ENCODE measurements at regions not wholly inside any gene's neighbourhood (a gene's known extent, or its start where the extent isn't known, plus 50 kb on each side); places are given as distances from the start of the nearest gene placed in this dataset.

- TF ChIP-seq CTCF (conservative IDR thresholded peaks at IDR 0.05; ENCODE audit: low read depth in 2 of 2): no peak
- TF ChIP-seq JUNB (IDR thresholded peaks at IDR 0.05; ENCODE audit: unreplicated experiment): no peak
- no peak for TF ChIP-seq EZH2phosphoT487 (IDR thresholded peaks at IDR 0.05; ENCODE audit: unreplicated experiment)
- no peak for TF ChIP-seq ZNF114 (CRISPR knock-in tag; IDR thresholded peaks at IDR 0.05)
- TF ChIP-seq POLR2AphosphoS5 (IDR thresholded peaks at IDR 0.05; ENCODE audit: low read depth): no peak
- no peak for TF ChIP-seq NANOG (IDR thresholded peaks at IDR 0.05; ENCODE audit: borderline replicate concordance)
- no peak for TF ChIP-seq EZH2 (IDR thresholded peaks at IDR 0.05; ENCODE audit: low read depth, unreplicated experiment)
- no peak for TF ChIP-seq ETS1 (IDR thresholded peaks at IDR 0.05)
- no peak for TF ChIP-seq STAT1 (IDR thresholded peaks at IDR 0.05; ENCODE audit: unreplicated experiment)
- TF ChIP-seq REST (IDR thresholded peaks at IDR 0.05; ENCODE audit: unreplicated experiment): no peak
- TF ChIP-seq CREB1 (CRISPR knock-in tag; IDR thresholded peaks at IDR 0.05; ENCODE audit: low read depth): no peak
- no peak for TF ChIP-seq ZNF331 (CRISPR knock-in tag; IDR thresholded peaks at IDR 0.05; ENCODE audit: low read depth)
Measured at GRCh38 chr1:229097356-229097755, 173.6 kb upstream of the RAB4A start.

Data from GM23338 (cell line).